ENCODE measurements at regions not wholly inside any gene's neighbourhood (a gene's known extent, or its start where the extent isn't known, plus 50 kb on each side); places are given as distances from the start of the nearest gene placed in this dataset.
"Not testable (repeated sequence)": the region's sequence is repeated elsewhere in the genome, so short reads cannot be mapped to it uniquely, and the experiment has no call there.

DNA sequence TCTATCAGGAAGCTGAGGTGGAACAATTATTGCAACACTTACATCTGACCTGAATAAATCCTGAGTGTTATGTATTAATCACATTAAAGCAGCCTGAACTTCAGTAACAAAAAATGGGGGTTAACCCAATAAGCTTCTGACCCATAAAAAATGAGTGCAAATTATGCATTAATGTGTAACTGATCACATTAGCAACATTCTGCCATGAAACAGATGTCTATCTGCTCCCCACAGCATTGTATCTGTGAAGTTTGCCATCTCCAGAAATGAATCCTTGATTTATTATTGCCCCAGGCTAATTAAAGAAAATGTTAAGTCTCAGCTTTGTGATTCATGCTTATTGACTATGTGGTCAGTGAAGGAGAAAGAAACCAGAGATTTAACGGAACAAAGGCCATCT lies 304.9 kb downstream of the PCDH20 start:
- H3K4me1 Mint-ChIP-seq (ENCODE audit: low read depth, unreplicated experiment) = no peaks in the 10 kb centered on the region
- H3K27me3 Mint-ChIP-seq (ENCODE audit: unreplicated experiment) = no peaks in the 10 kb centered on the region
- no peak overlapping the region for H3K4me3 Mint-ChIP-seq (ENCODE audit: low read depth, unreplicated experiment)
- CTCF ChIA-PET = no interaction called here
- H3K36me3 Mint-ChIP-seq (ENCODE audit: insufficient read depth, unreplicated experiment) = no peaks in the 10 kb centered on the region
- H3K9me3 Mint-ChIP-seq (ENCODE audit: low read depth, unreplicated experiment) = no peaks in the 10 kb centered on the region
- H3K27ac Mint-ChIP-seq (ENCODE audit: unreplicated experiment) = no peak overlapping the region
- no peak for DNase-seq
- no TSS peak for BruUV-seq (replicated peaks)
- TF ChIP-seq, protein P1, sequence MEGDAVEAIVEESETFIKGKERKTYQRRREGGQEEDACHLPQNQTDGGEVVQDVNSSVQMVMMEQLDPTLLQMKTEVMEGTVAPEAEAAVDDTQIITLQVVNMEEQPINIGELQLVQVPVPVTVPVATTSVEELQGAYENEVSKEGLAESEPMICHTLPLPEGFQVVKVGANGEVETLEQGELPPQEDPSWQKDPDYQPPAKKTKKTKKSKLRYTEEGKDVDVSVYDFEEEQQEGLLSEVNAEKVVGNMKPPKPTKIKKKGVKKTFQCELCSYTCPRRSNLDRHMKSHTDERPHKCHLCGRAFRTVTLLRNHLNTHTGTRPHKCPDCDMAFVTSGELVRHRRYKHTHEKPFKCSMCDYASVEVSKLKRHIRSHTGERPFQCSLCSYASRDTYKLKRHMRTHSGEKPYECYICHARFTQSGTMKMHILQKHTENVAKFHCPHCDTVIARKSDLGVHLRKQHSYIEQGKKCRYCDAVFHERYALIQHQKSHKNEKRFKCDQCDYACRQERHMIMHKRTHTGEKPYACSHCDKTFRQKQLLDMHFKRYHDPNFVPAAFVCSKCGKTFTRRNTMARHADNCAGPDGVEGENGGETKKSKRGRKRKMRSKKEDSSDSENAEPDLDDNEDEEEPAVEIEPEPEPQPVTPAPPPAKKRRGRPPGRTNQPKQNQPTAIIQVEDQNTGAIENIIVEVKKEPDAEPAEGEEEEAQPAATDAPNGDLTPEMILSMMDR (IDR thresholded peaks at IDR 0.05; ENCODE audit: unreplicated experiment) = no peak
- intact Hi-C loops (cut with micrococcal nuclease; ENCODE audit: unreplicated experiment) = no loop called here

DNA sequence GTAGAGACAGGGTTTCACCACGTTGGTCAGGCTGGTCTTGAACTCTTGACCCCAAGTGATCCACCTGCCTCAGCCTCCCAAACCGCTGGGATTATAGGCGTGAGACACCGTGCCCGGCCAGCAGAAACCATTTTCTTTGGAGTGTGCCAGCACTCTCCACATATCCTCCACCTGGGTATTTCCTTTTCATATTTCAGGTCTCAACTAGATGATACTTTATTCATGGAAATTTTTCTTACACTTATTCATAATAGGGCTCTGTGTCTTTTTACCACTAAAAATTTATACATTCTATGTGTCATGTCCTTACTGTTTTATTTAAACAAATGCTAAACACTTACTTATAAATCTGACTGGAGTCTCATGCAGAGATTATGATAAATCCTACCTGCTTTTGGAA lies 305.9 kb downstream of the PCDH20 start:
- no peaks in the 10 kb centered on the region for H3K27me3 Mint-ChIP-seq (ENCODE audit: unreplicated experiment)
- TF ChIP-seq, protein P1 (IDR thresholded peaks at IDR 0.05; ENCODE audit: unreplicated experiment) = no peak
- DNase-seq = no peak
- H3K4me1 Mint-ChIP-seq (ENCODE audit: low read depth, unreplicated experiment) = no peaks in the 10 kb centered on the region
- no peaks in the 10 kb centered on the region for H3K9me3 Mint-ChIP-seq (ENCODE audit: low read depth, unreplicated experiment)
- intact Hi-C loops (cut with micrococcal nuclease; ENCODE audit: unreplicated experiment) = no loop called here
- H3K4me3 Mint-ChIP-seq (ENCODE audit: low read depth, unreplicated experiment) = no peak overlapping the region
- no TSS peak for BruUV-seq (replicated peaks)
- no peaks in the 10 kb centered on the region for H3K36me3 Mint-ChIP-seq (ENCODE audit: insufficient read depth, unreplicated experiment)
- CTCF ChIA-PET = no interaction called here
- no peak overlapping the region for H3K27ac Mint-ChIP-seq (ENCODE audit: unreplicated experiment)

DNA sequence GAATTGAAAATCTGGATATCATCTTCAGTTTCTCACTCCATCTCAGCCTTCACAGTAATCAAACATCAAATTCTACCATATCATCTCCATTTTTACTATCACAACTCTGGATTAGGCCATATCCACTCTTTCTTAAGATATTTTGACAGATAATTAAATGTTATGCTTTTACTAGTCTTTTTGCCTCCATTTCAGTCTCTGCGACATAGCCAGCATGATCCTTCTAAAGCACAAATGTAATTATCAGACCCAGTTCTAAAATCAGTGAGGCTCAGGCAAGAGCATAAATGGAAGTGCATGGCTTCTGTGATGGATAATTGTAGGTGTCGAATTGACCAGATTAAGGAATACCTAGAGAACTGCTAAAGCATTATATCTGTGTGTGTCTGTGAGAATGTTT lies 307.7 kb downstream of the PCDH20 start:
- H3K9me3 Mint-ChIP-seq (ENCODE audit: low read depth, unreplicated experiment) = no peaks in the 10 kb centered on the region
- no peaks in the 10 kb centered on the region for H3K36me3 Mint-ChIP-seq (ENCODE audit: insufficient read depth, unreplicated experiment)
- TF ChIP-seq, protein P1 (IDR thresholded peaks at IDR 0.05; ENCODE audit: unreplicated experiment) = no peak
- BruUV-seq (replicated peaks) = no TSS peak
- no peak overlapping the region for H3K4me3 Mint-ChIP-seq (ENCODE audit: low read depth, unreplicated experiment)
- intact Hi-C loops (cut with micrococcal nuclease; ENCODE audit: unreplicated experiment) = no loop called here
- no peak for DNase-seq
- no peak overlapping the region for H3K27ac Mint-ChIP-seq (ENCODE audit: unreplicated experiment)
- CTCF ChIA-PET = no interaction called here
- no peaks in the 10 kb centered on the region for H3K4me1 Mint-ChIP-seq (ENCODE audit: low read depth, unreplicated experiment)
- no peaks in the 10 kb centered on the region for H3K27me3 Mint-ChIP-seq (ENCODE audit: unreplicated experiment)

DNA sequence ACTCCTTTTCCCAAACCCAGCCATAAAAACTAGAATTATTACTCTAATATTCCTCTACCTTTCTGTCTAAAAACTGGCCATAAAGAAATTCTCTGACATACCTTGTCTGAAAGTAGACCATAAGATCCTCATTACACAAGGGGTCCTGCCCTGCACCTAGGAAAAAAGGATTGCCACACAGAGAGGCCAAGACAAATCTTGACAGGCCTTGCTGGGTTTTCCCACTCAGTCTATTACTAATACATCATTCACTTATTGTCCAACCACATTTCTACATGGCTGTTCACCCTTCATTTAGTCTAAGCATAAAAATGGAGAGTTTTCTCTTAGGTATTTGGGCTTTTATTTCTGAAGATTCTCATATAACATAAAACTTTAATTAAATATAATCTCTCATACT lies 319.8 kb downstream of the PCDH20 start:
- CTCF ChIA-PET = no interaction called here
- TF ChIP-seq, protein P1 (IDR thresholded peaks at IDR 0.05; ENCODE audit: unreplicated experiment) = no peak
- no peak for DNase-seq
- peaks cover 11% of the 10 kb centered on the region for H3K9me3 Mint-ChIP-seq (ENCODE audit: low read depth, unreplicated experiment)
- H3K4me3 Mint-ChIP-seq (ENCODE audit: low read depth, unreplicated experiment) = no peak overlapping the region
- BruUV-seq (replicated peaks) = no TSS peak
- intact Hi-C loops (cut with micrococcal nuclease; ENCODE audit: unreplicated experiment) = no loop called here
- H3K27ac Mint-ChIP-seq (ENCODE audit: unreplicated experiment) = no peak overlapping the region
- no peaks in the 10 kb centered on the region for H3K27me3 Mint-ChIP-seq (ENCODE audit: unreplicated experiment)
- H3K36me3 Mint-ChIP-seq (ENCODE audit: insufficient read depth, unreplicated experiment) = no peaks in the 10 kb centered on the region
- no peaks in the 10 kb centered on the region for H3K4me1 Mint-ChIP-seq (ENCODE audit: low read depth, unreplicated experiment)

DNA sequence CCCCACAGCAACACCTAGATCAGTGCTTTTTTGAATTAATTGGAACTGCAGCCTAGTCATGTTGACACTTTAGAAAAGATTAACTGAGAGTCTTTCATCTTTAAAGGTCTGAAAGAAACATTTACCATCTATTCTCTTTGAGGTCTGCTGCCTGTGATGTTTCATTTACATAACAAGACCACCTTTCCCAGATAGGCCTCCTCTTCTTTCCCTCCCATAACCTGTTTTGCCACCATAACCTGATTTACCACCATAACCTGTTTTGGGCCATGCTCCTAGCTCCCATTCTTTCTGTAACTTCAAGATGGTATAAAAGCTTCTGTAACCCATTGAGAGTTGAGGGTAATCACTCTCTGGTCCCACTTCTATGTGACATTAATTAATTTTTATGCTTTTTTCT lies 320.8 kb downstream of the PCDH20 start:
- no peaks in the 10 kb centered on the region for H3K36me3 Mint-ChIP-seq (ENCODE audit: insufficient read depth, unreplicated experiment)
- no peak for DNase-seq
- no peak overlapping the region for H3K4me3 Mint-ChIP-seq (ENCODE audit: low read depth, unreplicated experiment)
- intact Hi-C loops (cut with micrococcal nuclease; ENCODE audit: unreplicated experiment) = no loop called here
- no peaks in the 10 kb centered on the region for H3K27me3 Mint-ChIP-seq (ENCODE audit: unreplicated experiment)
- TF ChIP-seq, protein P1 (IDR thresholded peaks at IDR 0.05; ENCODE audit: unreplicated experiment) = no peak
- CTCF ChIA-PET = no interaction called here
- no peaks in the 10 kb centered on the region for H3K4me1 Mint-ChIP-seq (ENCODE audit: low read depth, unreplicated experiment)
- H3K27ac Mint-ChIP-seq (ENCODE audit: unreplicated experiment) = no peak overlapping the region
- H3K9me3 Mint-ChIP-seq (ENCODE audit: low read depth, unreplicated experiment) = peaks cover 11% of the 10 kb centered on the region
- BruUV-seq (replicated peaks) = no TSS peak

DNA sequence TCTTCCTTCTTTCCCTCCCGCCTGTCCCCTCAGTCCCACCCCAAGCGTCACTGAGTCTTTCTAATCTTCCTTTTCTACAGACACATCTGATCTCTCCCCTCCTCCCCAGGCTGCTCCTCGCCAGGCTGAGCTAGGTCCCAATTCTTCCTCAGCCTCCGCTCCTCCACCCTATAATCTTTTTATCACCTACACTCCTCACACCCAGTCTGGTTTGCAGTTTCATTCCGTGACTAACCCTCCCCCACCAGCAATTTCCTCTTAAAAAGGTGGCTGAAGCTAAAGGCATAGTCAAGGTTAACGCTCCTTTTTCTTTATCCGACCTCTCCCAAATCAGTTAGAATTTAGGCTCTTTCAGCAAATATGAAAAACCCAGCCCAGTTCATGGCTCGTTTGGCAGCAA lies 325.8 kb downstream of the PCDH20 start:
- H3K27ac Mint-ChIP-seq (ENCODE audit: unreplicated experiment); H3K4me3 Mint-ChIP-seq (ENCODE audit: low read depth, unreplicated experiment); H3K27me3 Mint-ChIP-seq (ENCODE audit: unreplicated experiment); intact Hi-C loops (cut with micrococcal nuclease; ENCODE audit: unreplicated experiment); DNase-seq; H3K36me3 Mint-ChIP-seq (ENCODE audit: insufficient read depth, unreplicated experiment); BruUV-seq (replicated peaks); H3K4me1 Mint-ChIP-seq (ENCODE audit: low read depth, unreplicated experiment); CTCF ChIA-PET: not testable (repeated sequence)
- H3K9me3 Mint-ChIP-seq (ENCODE audit: low read depth, unreplicated experiment) = peaks cover 11% of the 10 kb centered on the region

Measured in Calu3 (cell line).